Activated naive CD4-positive, alpha-beta T cell treated with anti-CD3 and anti-CD28 coated beads, Interleukin-2, amount 50 U/mL, for 24 hours (primary cell): ENCODE measurements at regions not wholly inside any gene's neighbourhood (a gene's known extent, or its start where the extent isn't known, plus 50 kb on each side); places are given as distances from the start of the nearest gene placed in this dataset.

Experiments used
- H3K27ac Mint-ChIP-seq: one replicate; pipeline ENCODE4 v1.8.0; 2021; ENCODE audit warnings: mild to moderate bottlenecking, mixed read lengths
- H3K27me3 Mint-ChIP-seq: one replicate; pipeline ENCODE4 v1.8.0; 2021; ENCODE audit warnings: mixed read lengths
- H3K36me3 Mint-ChIP-seq: one replicate; pipeline ENCODE4 v1.8.0; 2021; ENCODE audit warnings: mixed read lengths
- H3K4me1 Mint-ChIP-seq: one replicate; pipeline ENCODE4 v1.8.0; 2021; ENCODE audit warnings: mixed read lengths
- H3K4me3 Mint-ChIP-seq: one replicate; pipeline ENCODE4 v1.8.0; 2021; ENCODE audit warnings: mild to moderate bottlenecking, mixed read lengths
- H3K9me3 Mint-ChIP-seq: one replicate; pipeline ENCODE4 v1.8.0; 2021; ENCODE audit warnings: mixed read lengths

DNA sequence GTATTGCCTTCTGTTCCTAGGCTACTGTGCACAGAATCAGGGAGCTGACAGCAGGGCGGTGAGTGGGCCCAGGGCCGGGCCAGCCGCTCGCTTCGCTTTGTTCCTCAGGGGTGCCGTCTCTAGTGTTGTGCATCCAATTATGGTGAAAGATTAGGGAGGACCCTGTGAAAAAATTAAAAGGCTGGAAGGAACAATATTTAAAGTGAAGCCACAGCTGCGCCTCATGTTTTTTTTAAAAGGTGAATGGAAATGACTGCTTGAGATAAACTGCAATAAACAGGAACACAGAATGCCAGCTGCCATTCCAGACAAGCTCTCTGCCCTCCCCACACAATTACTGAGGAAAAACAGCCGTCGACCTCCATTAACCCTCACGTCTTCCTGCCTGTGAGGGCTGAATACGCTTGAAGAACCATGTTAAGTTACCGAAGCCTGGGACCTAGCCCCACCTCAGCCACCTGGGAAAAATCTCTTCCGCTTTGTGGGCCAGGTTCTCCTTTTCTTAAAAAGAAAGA, 132.0 kb upstream of the IL12A start:
- H3K9me3 Mint-ChIP-seq: no peaks in the 10 kb centered on the region
- no peak overlapping the region for H3K4me3 Mint-ChIP-seq
- H3K27ac Mint-ChIP-seq: no peak overlapping the region
- H3K4me1 Mint-ChIP-seq: peaks cover 5% of the 10 kb centered on the region
- peaks cover 19% of the 10 kb centered on the region for H3K27me3 Mint-ChIP-seq
- no peaks in the 10 kb centered on the region for H3K36me3 Mint-ChIP-seq

DNA sequence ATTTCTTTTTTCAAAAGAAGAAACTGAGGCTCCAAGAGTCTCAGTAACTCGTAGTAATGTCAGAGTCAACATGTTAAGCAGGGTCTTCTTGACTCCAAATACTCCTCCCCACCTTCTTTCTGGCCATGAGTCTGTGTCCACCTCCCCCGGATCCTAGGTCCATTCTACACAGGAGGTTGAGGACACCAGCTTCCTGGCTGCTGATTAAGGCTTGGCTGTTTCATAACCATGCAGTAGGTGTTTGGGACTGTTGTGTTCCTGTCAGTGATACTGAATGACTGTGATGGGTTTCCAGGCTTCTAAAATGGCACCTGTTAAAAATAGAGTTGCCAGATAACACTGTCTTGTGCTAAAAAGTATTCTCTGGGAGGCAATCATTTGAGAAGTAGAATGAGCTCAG, 130.8 kb upstream of the IL12A start:
- peaks cover 5% of the 10 kb centered on the region for H3K4me1 Mint-ChIP-seq
- no peak overlapping the region for H3K27ac Mint-ChIP-seq
- H3K36me3 Mint-ChIP-seq: no peaks in the 10 kb centered on the region
- H3K27me3 Mint-ChIP-seq: peaks cover 19% of the 10 kb centered on the region
- H3K4me3 Mint-ChIP-seq: no peak overlapping the region
- no peaks in the 10 kb centered on the region for H3K9me3 Mint-ChIP-seq

DNA sequence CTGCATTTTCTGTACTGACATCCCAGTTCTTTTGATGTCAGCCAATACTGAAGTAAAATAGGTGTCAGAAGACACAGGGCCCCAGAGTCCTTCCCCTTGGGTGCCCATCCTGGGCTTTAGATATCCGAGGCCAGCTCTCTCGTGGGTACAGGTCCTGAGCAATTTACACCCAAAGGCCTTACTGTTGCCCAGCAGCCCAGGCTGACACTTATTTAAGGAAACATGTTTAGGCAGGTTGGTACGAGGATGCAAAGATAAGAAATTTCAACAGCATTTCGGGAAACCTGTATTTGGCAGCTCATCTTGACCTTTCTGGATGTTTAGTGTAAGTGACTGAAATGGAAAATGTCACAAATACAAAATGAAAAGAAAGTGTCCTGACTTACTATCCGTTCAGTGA, 130.0 kb upstream of the IL12A start:
- H3K4me3 Mint-ChIP-seq: no peak overlapping the region
- H3K27ac Mint-ChIP-seq: no peak overlapping the region
- H3K9me3 Mint-ChIP-seq: no peaks in the 10 kb centered on the region
- H3K36me3 Mint-ChIP-seq: no peaks in the 10 kb centered on the region
- H3K4me1 Mint-ChIP-seq: peaks cover 5% of the 10 kb centered on the region
- peaks cover 21% of the 10 kb centered on the region for H3K27me3 Mint-ChIP-seq

DNA sequence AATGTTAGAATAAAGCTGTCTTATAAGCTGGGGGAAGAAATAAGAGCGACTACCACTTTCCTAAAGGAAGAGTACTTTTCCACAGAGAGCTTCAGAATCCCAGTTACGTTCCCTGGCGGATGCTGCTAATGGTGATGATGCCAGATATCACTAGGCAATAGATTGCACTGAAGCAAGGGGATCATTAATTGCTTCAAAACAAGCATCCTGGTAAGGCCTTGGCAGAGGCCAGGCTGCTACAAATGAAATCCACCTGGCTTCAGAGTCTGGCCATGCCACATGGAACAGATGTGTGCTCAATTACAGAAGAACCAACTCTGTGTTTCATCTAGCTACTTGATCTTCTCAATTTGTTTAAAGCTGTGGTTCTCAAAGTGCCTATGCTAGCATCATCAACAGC, 129.2 kb upstream of the IL12A start:
- Mint-ChIP-seq H3K4me1 (peaks cover 5% of the 10 kb centered on the region), H3K4me3 (no peak overlapping the region), H3K27me3 (peaks cover 21% of the 10 kb centered on the region), H3K36me3 (no peaks in the 10 kb centered on the region), H3K27ac (no peak overlapping the region), H3K9me3 (no peaks in the 10 kb centered on the region)

DNA sequence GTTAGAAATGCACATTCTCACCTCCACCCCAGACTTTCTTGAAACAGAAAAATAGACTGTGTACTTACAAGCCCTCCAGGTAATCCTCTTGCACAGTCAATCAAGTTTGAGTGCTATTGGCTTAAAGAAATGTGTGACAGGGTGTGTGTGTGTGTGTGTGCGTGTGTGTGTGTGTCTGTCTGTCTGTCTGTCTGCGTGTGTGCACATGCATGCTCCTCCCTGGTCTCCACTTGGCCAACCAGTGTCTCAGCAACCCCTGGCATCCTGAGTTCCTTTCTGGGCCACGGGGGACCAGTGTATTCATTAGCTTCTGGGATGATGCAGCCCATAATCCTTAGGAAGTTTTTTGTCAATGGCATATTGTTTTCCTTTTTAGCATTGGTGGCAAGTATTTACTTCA, 128.8 kb upstream of the IL12A start:
- H3K36me3 Mint-ChIP-seq: no peaks in the 10 kb centered on the region
- H3K4me1 Mint-ChIP-seq: peaks cover 5% of the 10 kb centered on the region
- H3K27me3 Mint-ChIP-seq: peaks cover 21% of the 10 kb centered on the region
- no peak overlapping the region for H3K4me3 Mint-ChIP-seq
- no peak overlapping the region for H3K27ac Mint-ChIP-seq
- H3K9me3 Mint-ChIP-seq: no peaks in the 10 kb centered on the region

DNA sequence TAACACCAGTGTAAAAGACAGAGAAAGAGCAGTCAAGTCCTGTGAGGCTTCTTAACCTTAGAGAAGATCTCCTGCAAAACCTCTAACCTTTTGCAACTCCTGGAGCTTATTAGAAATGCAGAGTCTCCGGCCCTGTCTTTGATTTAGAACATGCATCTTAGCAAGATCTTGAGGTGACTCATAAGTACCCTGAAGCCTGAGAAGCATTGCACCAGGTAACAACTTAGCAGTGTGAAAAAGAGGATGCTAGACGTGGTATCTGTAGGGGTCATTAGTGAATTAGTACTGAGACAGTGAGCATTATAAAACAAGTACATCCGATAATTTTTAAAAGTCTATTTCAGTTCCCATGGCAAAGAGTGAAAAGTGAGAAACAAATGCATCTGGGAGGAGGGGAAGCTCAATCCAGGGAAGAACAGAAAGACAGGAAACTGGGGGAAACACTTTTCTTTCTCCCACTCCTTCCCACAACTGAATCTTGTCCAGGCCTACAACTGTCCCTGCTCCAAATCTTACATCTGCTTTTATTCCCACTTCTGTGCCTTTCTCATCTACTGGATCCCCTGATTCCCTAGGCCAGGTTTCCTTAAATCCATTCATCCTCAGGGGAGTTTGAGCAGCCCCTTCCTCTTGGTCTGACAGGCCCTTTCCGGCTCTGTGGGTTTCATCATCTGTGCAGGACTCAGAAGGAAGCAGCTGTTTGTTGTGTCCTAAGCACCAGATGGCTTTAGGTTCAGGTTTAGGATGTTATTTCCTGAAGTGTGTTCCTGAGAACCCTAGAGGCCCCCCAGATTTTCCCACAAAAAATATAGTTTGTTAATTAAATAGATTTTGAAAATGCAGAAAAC, 128.1 kb upstream of the IL12A start:
- Mint-ChIP-seq H3K36me3 (no peaks in the 10 kb centered on the region), H3K9me3 (no peaks in the 10 kb centered on the region), H3K27ac (no peak overlapping the region), H3K4me1 (peaks cover 5% of the 10 kb centered on the region), H3K27me3 (peaks cover 18% of the 10 kb centered on the region), H3K4me3 (no peak overlapping the region)

DNA sequence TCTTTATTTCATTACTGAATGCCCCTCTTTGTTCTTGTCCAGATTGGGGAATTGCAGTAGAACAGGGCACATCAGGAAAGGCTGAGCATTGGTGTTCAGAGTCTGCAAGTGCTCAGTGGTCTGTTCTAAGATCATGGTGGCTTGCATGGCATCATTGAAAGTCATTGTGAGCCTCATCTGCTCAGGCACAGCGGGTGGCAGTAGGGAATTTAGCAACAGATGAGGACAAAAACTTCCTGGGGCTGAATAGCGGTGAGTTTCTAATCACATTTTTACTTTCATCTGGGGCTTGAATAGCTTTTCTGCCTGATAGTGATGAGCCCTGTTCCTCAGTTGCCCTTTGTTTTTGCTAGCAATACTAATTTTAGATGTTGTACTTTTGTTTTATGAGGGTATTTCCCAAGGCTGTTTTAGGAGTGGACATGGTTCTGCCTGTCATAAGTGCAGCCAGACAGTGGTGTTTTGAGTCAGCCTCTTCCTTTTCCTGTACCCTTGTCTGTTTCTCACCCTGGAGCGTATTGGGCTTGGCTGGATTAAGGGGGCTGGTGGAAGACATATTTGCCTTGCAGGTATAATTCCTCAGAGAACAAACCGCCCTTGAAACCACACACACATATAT, 127.2 kb upstream of the IL12A start:
- Mint-ChIP-seq H3K36me3 (no peaks in the 10 kb centered on the region), H3K27me3 (peaks cover 17% of the 10 kb centered on the region), H3K27ac (no peak overlapping the region), H3K9me3 (no peaks in the 10 kb centered on the region), H3K4me3 (no peak overlapping the region), H3K4me1 (peaks cover 5% of the 10 kb centered on the region)

DNA sequence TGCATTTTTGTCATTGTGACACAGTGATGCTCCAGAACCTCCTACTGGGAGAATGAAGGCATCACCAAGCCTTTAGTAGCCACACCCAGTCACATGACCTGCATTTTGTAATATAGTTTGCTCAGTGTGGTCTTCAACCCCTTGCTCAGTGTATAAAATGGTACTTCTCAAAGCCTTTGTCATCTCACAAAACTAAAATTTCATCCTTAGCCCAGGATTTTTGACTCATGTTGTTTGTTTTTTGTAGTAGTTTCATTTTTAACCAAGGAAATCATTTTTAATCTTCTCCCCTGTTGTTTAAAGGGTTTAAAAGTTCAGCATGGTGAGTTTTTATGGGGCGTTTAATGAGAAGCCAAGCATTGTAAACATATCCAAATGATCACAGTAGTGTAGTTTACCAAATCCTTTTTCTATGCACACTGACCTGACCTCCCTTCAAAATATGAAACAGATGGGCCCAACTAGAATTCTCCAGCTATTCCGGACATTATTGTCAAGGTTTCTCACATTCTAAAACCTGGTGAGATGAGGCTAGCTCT, 123.5 kb upstream of the IL12A start:
- Mint-ChIP-seq H3K27ac (no peak overlapping the region), H3K4me1 (no peaks in the 10 kb centered on the region), H3K27me3 (peaks cover 9% of the 10 kb centered on the region), H3K4me3 (no peak overlapping the region), H3K9me3 (no peaks in the 10 kb centered on the region), H3K36me3 (no peaks in the 10 kb centered on the region)

DNA sequence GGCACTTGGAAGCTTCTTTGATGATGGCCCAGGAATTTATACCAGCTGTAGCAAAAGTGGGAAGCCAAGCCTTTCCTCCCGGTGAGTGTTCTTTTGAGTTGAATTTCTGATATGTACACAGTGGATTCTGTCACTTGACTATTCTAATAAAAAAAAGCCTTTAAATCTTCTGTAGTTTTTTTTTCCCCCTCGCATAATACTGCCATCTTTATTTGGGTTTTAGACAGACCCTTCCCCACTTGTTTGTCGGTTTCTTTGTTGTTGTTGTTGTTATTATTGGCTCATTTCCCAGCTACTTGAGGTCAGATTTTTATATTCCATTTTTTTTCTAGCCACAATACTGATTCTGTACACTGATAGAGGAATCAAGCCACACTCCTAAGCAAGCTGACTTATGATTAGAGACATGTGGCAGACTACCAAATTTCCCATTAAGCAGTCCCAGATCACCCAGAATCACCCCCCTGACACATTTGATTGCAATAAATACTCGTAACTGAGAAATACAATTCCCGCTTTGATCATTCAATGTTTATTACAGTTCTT, 122.4 kb upstream of the IL12A start:
- Mint-ChIP-seq H3K27me3 (peaks cover 4% of the 10 kb centered on the region), H3K9me3 (no peaks in the 10 kb centered on the region), H3K27ac (no peak overlapping the region), H3K4me3 (no peak overlapping the region), H3K4me1 (no peaks in the 10 kb centered on the region), H3K36me3 (no peaks in the 10 kb centered on the region)

DNA sequence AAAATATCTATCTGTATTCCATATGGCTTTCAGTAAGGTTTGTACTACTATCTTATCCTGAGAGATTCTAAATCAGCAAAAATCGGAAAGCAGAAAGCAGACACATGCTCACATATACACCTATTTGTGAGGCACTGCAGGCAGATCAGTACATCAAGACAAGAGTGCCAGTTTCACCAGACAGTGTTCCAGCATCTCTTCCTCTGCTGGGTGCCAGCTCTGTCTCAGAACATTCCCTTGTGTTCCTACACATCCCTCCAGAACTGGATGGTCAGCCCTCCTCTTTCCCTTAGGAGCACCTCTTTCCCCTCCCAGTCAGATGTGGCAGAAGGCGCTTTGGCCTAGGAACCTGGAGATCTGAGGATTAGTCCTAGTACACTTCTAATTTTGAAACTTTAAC, 121.3 kb upstream of the IL12A start:
- Mint-ChIP-seq H3K9me3 (no peaks in the 10 kb centered on the region), H3K4me1 (no peaks in the 10 kb centered on the region), H3K27ac (no peak overlapping the region)

DNA sequence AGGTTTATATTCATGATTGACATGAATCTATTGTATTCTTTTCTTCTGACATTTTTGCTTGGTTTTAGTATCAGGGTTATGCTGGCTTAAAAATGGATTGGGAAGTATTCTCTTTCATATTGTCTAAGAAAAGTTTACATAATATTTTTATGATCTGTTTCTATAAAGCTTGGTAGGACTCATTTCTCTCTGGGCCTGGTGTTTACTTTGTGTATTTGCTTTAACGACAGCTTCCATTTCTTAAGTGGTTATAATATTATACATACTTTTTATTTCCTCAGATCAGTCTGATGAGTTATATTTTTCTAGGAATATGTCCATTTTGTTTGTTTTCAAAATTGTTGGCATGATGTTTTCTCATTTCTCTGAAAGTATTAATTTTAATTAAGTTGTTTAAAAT, 117.9 kb upstream of the IL12A start:
- H3K4me3 Mint-ChIP-seq: no peak overlapping the region
- no peaks in the 10 kb centered on the region for H3K9me3 Mint-ChIP-seq
- no peaks in the 10 kb centered on the region for H3K4me1 Mint-ChIP-seq
- no peaks in the 10 kb centered on the region for H3K36me3 Mint-ChIP-seq
- peaks cover 15% of the 10 kb centered on the region for H3K27me3 Mint-ChIP-seq
- no peak overlapping the region for H3K27ac Mint-ChIP-seq

More for the DNA sequence above, 121.3 kb upstream of the IL12A start:
- H3K36me3 Mint-ChIP-seq: no peaks in the 10 kb centered on the region
- no peak overlapping the region for H3K4me3 Mint-ChIP-seq
- H3K27me3 Mint-ChIP-seq: peaks cover 6% of the 10 kb centered on the region

DNA sequence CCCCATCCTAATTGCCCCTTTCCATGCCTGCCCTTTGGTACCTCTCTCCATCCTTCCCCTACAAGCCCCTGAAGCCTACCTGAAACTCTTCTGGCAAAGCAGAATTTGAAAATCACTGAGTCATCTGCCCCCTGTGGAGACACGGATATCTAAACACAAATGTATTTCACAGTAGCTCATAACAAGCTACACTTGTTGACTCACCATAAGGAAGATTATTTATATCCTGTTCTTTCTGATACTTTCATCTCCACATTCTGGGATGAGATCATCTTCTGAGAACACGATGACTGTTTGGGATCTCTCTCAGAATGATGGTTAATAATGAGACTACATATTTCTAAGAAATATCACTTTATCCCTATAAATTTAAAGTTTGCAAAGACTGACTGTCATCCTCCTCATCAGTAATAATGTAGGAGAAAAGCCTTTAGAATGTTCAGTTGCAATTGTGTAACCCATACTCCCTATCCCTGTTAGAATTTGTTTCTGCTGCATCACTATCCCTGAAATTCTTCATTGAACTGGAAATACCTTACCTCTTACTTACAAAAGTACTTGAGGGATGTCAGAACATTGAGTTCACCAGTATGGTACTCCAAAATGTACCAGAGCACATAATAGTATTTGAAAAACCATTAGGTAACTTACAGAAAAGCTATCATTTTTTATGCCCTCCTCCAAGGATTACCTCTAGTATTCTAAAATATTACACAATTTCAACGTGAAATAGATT, 116.1 kb upstream of the IL12A start:
- H3K4me3 Mint-ChIP-seq: no peak overlapping the region
- H3K27me3 Mint-ChIP-seq: peaks cover 14% of the 10 kb centered on the region
- H3K27ac Mint-ChIP-seq: no peak overlapping the region
- no peaks in the 10 kb centered on the region for H3K4me1 Mint-ChIP-seq
- no peaks in the 10 kb centered on the region for H3K9me3 Mint-ChIP-seq
- H3K36me3 Mint-ChIP-seq: no peaks in the 10 kb centered on the region

DNA sequence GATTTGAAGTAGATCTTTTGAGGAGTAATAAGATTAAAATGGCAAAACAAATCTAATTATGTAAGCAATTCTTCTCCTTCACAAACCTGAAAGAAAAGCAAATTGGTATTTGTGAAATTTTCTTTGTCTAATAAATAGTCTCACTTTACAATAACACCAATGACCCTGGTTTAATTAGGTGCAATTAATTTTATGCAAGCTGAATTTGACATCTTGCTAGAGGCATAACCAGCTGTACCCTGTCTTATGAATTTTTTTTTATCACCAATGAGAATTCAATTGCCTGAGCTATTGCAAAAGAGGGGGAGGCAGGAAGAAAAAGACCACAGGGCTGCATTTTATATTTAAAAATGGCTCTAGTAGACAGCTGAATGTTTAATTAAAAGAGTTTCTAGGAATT, 113.5 kb upstream of the IL12A start:
- peaks cover 16% of the 10 kb centered on the region for H3K27me3 Mint-ChIP-seq
- no peaks in the 10 kb centered on the region for H3K9me3 Mint-ChIP-seq
- no peak overlapping the region for H3K4me3 Mint-ChIP-seq
- H3K27ac Mint-ChIP-seq: no peak overlapping the region
- H3K36me3 Mint-ChIP-seq: no peaks in the 10 kb centered on the region
- H3K4me1 Mint-ChIP-seq: no peaks in the 10 kb centered on the region

DNA sequence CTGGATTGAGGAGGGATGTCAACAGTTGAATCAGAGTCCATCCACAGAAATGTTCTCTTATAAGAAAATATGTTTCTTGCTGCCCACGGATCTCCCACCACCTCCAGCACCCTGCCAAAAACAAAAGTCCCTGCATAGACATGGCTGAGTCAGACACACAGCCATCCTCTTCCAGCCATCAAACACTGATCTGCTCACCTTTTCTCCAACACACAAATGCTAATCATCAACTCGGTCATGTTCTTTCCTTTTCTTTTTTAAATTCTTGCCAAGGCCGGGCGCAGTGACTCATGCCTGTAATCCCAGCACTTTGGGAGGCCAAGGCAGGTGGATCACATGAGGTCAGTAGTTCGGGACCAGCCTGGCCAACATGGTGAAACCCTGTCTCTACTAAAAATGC, 110.7 kb upstream of the IL12A start:
- Mint-ChIP-seq H3K36me3 (no peaks in the 10 kb centered on the region), H3K27ac (no peak overlapping the region), H3K4me3 (no peak overlapping the region), H3K9me3 (no peaks in the 10 kb centered on the region), H3K4me1 (no peaks in the 10 kb centered on the region), H3K27me3 (peaks cover 13% of the 10 kb centered on the region)

DNA sequence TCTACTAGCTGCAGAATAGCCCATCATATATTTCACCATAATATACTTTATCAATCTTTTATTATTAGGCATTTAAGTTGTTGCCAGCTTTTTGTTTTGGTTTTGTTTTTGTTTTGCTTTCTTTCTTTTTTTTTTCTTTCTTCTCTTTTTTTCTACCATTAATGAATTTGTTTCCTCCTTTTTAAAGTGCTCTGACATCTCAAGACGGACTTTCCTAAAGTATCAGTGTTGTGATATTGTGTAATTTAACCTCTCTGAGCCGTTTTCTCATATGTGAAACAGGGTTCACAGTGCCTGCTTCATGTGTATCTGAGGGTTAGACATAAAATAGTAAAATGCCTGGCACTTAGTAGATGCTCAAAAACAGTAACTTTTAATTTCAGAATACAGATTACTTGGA, 109.5 kb upstream of the IL12A start:
- Mint-ChIP-seq H3K9me3 (no peaks in the 10 kb centered on the region), H3K36me3 (no peaks in the 10 kb centered on the region), H3K4me3 (no peak overlapping the region), H3K27ac (no peak overlapping the region), H3K4me1 (no peaks in the 10 kb centered on the region), H3K27me3 (peaks cover 9% of the 10 kb centered on the region)
